Endothelial cell of umbilical vein (primary cell): ENCODE measurements at regions not wholly inside any gene's neighbourhood (a gene's known extent, or its start where the extent isn't known, plus 50 kb on each side); places are given as distances from the start of the nearest gene placed in this dataset.

ENCODE experiments used
- BruUV-seq: library from RNA; stranded (reverse); fragments of 400-500 nt; replicated peaks from 2 replicates; lab custom pipeline; 2021; lab: Mats Ljungman, UMichigan
- CTCF ChIA-PET: fragments of 300-600, 350-600 bp; sonication (Branson Sonifier 250); formaldehyde crosslinking; loops from one replicate; lab custom pipeline; 2021; ENCODE audit warnings: antibody characterized with exemption, inconsistent platforms; lab: Charles Lee
- POLR2A ChIA-PET: fragments of 300-600, 350-600 bp; sonication (Branson Sonifier 250); formaldehyde crosslinking; loops from one replicate; lab custom pipeline; 2021; ENCODE audit warnings: antibody characterized with exemption, inconsistent platforms; lab: Charles Lee
- DNase-seq: peaks from one replicate; pipeline ENCODE4 v3.0.0-alpha.2; 2011; ENCODE audit warnings: low read depth, low spot score
- FAIRE-seq: peaks from 2 replicates; lab custom pipeline; 2011; peaks lifted over from hg19 to GRCh38; lab: Jason Lieb, UNC
- H2AFZ ChIP-seq: 2 replicates; pipeline ENCODE4 v1.6.0; 2012; ENCODE audit warnings: low read depth, low read length, control low read depth, inconsistent platforms
- H3K27ac ChIP-seq: 2 replicates; pipeline ENCODE4 v1.5.1; 2011; ENCODE audit warnings: low read depth, mild to moderate bottlenecking, control low read depth, low read length, moderate library complexity; ENCODE audit not compliant: insufficient read depth
- H3K27me3 ChIP-seq, 2 experiments: 2 replicates each; pipeline versions ENCODE4 v1.6.0 to v1.6.1; 2011; ENCODE audit warnings: low read length in 2 of 2, mixed read lengths in 1 of 2; ENCODE audit not compliant: control insufficient read depth in 2 of 2, insufficient read depth in 2 of 2
- H3K36me3 ChIP-seq, 2 experiments: 2 replicates in 1 of 2; 3 replicates in 1 of 2; pipeline ENCODE4 v1.5.1; 2011; ENCODE audit warnings: low read length in 2 of 2, mild to moderate bottlenecking in 1 of 2, moderate library complexity in 1 of 2; ENCODE audit not compliant: control insufficient read depth in 2 of 2, insufficient read depth in 2 of 2; ENCODE audit errors: extremely low read depth in 1 of 2
- H3K4me1 ChIP-seq: 3 replicates; pipeline ENCODE4 v1.5.1; 2011; ENCODE audit warnings: mild to moderate bottlenecking, low read length; ENCODE audit not compliant: control insufficient read depth, insufficient read depth; ENCODE audit errors: extremely low read depth
- H3K4me2 ChIP-seq: 2 replicates; pipeline ENCODE4 v1.6.1; 2011; ENCODE audit warnings: low read length, control low read depth, mixed read lengths; ENCODE audit not compliant: insufficient read depth
- H3K4me3 ChIP-seq, 3 experiments: fragments of 200-600 bp in 1 of 3; sonication (generic), shearing (Covaris generic) in 1 of 3; replicated peaks in 1 of 3; 2 replicates each; pipeline ENCODE4 v1.5.1; 2011 to 2016; ENCODE audit warnings: control low read depth in 3 of 3, low read length in 3 of 3, mild to moderate bottlenecking in 2 of 3, inconsistent platforms in 1 of 3, low read depth in 1 of 3, moderate library complexity in 1 of 3; ENCODE audit not compliant: insufficient read depth in 1 of 3
- H3K79me2 ChIP-seq: 2 replicates; pipeline ENCODE4 v1.6.0; 2012; ENCODE audit warnings: low read length, inconsistent platforms; ENCODE audit not compliant: control insufficient read depth, insufficient read depth
- H3K9ac ChIP-seq: replicated peaks from 2 replicates; pipeline ENCODE3; 2011; ENCODE audit warnings: low read length, control low read depth; ENCODE audit not compliant: insufficient read depth; ENCODE audit errors: extremely low read depth
- H3K9me1 ChIP-seq: replicated peaks from 3 replicates; pipeline ENCODE4 v1.6.0; 2011; ENCODE audit warnings: mild to moderate bottlenecking, low read length; ENCODE audit not compliant: control insufficient read depth, insufficient read depth; ENCODE audit errors: extremely low read depth
- H3K9me3 ChIP-seq: replicated peaks from 2 replicates; pipeline ENCODE4 v1.5.1; 2012; ENCODE audit warnings: low read length, inconsistent platforms; ENCODE audit not compliant: control insufficient read depth, insufficient read depth
- H4K20me1 ChIP-seq: replicated peaks from 2 replicates; pipeline ENCODE3; 2011; ENCODE audit warnings: mild to moderate bottlenecking, low read length; ENCODE audit not compliant: control insufficient read depth, insufficient read depth; ENCODE audit errors: extremely low read depth
- EZH2 ChIP-seq: IDR thresholded peaks from 2 replicates; pipeline ENCODE4 v1.6.1; 2012; ENCODE audit warnings: borderline replicate concordance, low read depth, mild to moderate bottlenecking, moderate library complexity, low read length, inconsistent platforms; ENCODE audit not compliant: severe bottlenecking
- FOS ChIP-seq: IDR thresholded peaks from 2 replicates; pipeline ENCODE4 v1.6.1; 2011; ENCODE audit warnings: mild to moderate bottlenecking, low read length, moderate library complexity, borderline replicate concordance; ENCODE audit not compliant: insufficient read depth
- GATA2 ChIP-seq: IDR thresholded peaks from 2 replicates; pipeline ENCODE4 v1.7.0; 2011; ENCODE audit warnings: low read depth, mild to moderate bottlenecking, moderate library complexity, mixed read lengths, low read length; ENCODE audit not compliant: insufficient read length, insufficient read depth
- JUN ChIP-seq: IDR thresholded peaks from 2 replicates; pipeline ENCODE4 v1.6.1; 2011; ENCODE audit warnings: borderline replicate concordance, low read depth; ENCODE audit not compliant: insufficient read length, insufficient read depth
- MYC ChIP-seq: IDR thresholded peaks from one replicate; pipeline ENCODE4 v1.6.1; 2011; ENCODE audit warnings: mild to moderate bottlenecking, low read depth, low read length
- POLR2A ChIP-seq: IDR thresholded peaks from 2 replicates; pipeline ENCODE4 v1.6.1; 2012; ENCODE audit warnings: low read depth, mild to moderate bottlenecking, control low read depth, low read length
- POLR2AphosphoS5 ChIP-seq: IDR thresholded peaks from 2 replicates; pipeline ENCODE4 v1.6.1; 2012; ENCODE audit warnings: low read depth, mild to moderate bottlenecking, control low read depth, low read length, moderate library complexity; ENCODE audit not compliant: insufficient read depth
- dilution Hi-C: fragments of 300-500 bp; cut with MboI; formaldehyde crosslinking; loops from one replicate; pipeline ENCODE4 v1.15.0; 2019; ENCODE audit warnings: low sequenced_read_pairs; ENCODE audit not compliant: extremely low pct_ligation_motif_present
- intact Hi-C: fragments of 100-400 bp; cut with micrococcal nuclease; formaldehyde crosslinking; loops from one replicate; pipeline ENCODE4 v1.10.0; 2022
- TF ChIP-seq, protein P1 (sequence below): IDR thresholded peaks from 2 replicates; pipeline ENCODE4 v1.6.1; 2011; ENCODE audit not compliant: insufficient read depth, insufficient read length
- TF ChIP-seq, protein P2 (sequence below), 2 donors: IDR thresholded peaks; 1 replicate in 1 of 2; 2 replicates in 1 of 2; pipeline ENCODE4 v1.5.1; 2011; ENCODE audit warnings: low read length in 2 of 2, mild to moderate bottlenecking in 2 of 2, moderate library complexity in 2 of 2, control low read depth in 1 of 2, inconsistent platforms in 1 of 2, low read depth in 1 of 2; ENCODE audit not compliant: insufficient read depth in 1 of 2; ENCODE audit errors: extremely low read depth in 1 of 2

DNA sequence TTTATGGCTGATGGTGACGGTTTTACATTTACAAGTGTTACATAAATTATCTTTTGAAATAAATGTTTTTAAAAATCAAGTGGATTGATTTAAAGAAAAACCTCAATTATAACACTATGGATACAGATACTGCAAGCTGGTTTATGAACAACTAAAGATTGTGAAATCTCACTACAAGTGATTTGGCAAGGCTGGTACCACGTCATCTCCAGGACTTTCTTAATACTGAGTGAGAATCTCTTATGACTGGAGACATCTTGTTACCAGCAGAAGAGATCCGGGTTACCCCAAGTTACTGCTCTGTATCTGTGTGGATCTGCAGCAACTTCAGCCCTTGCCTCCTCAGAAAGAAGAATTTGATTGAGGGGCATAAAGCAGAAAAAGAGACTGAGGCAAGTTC, 452.9 kb downstream of the MN1 start:
- no peaks in the 10 kb centered on the region for H3K36me3 ChIP-seq
- H3K4me1 ChIP-seq = no peaks in the 10 kb centered on the region
- no peaks in the 10 kb centered on the region for H3K9me1 ChIP-seq
- CTCF ChIA-PET = no interaction called here
- H2AFZ ChIP-seq = no peak overlapping the region
- peaks cover 10 to 16% of the 10 kb centered on the region in 2 experiments for H3K27me3 ChIP-seq
- no peak overlapping the region for H3K9ac ChIP-seq
- intact Hi-C loops = no loop called here
- TF ChIP-seq JUN (no peak), EZH2 (no peak), FOS (no peak), POLR2AphosphoS5 (no peak), MYC (no peak), POLR2A (no peak), GATA2 (no peak)
- TF ChIP-seq, protein P1, sequence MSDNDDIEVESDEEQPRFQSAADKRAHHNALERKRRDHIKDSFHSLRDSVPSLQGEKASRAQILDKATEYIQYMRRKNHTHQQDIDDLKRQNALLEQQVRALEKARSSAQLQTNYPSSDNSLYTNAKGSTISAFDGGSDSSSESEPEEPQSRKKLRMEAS = no peak
- TF ChIP-seq, protein P2, sequence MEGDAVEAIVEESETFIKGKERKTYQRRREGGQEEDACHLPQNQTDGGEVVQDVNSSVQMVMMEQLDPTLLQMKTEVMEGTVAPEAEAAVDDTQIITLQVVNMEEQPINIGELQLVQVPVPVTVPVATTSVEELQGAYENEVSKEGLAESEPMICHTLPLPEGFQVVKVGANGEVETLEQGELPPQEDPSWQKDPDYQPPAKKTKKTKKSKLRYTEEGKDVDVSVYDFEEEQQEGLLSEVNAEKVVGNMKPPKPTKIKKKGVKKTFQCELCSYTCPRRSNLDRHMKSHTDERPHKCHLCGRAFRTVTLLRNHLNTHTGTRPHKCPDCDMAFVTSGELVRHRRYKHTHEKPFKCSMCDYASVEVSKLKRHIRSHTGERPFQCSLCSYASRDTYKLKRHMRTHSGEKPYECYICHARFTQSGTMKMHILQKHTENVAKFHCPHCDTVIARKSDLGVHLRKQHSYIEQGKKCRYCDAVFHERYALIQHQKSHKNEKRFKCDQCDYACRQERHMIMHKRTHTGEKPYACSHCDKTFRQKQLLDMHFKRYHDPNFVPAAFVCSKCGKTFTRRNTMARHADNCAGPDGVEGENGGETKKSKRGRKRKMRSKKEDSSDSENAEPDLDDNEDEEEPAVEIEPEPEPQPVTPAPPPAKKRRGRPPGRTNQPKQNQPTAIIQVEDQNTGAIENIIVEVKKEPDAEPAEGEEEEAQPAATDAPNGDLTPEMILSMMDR (IDR thresholded peaks at IDR 0.05; ENCODE audit: extremely low read depth in 1 of 2, insufficient read depth in 1 of 2, low read depth in 1 of 2, low read length in 2 of 2) = no peak
- no peak overlapping the region for H3K4me2 ChIP-seq
- no peak overlapping the region for H3K4me3 ChIP-seq
- no TSS peak for BruUV-seq
- POLR2A ChIA-PET = no interaction called here
- no peak overlapping the region for H3K27ac ChIP-seq
- H4K20me1 ChIP-seq = no peaks in the 10 kb centered on the region
- H3K9me3 ChIP-seq = no peaks in the 10 kb centered on the region
- dilution Hi-C loops = no loop called here
- FAIRE-seq (no peak), DNase-seq (no peak)
- H3K79me2 ChIP-seq = no peaks in the 10 kb centered on the region
